ENCODE measurements at regions not wholly inside any gene's neighbourhood (a gene's known extent, or its start where the extent isn't known, plus 50 kb on each side); places are given as distances from the start of the nearest gene placed in this dataset.

- H3K27ac Mint-ChIP-seq = no peak overlapping the region
- ChIA-PET CTCF (interaction anchor here (0.7 to 1.7 kb wide), 2 partner anchors 8 to 121 kb away, joined by 3 read pairs; no protein-coding TSS in a partner anchor), POLR2A (no interaction called here)
- ATAC-seq = no peak
- H3K27me3 Mint-ChIP-seq (ENCODE audit: low read depth) = no peaks in the 10 kb centered on the region
- H3K4me1 Mint-ChIP-seq = peaks cover 5% of the 10 kb centered on the region
- no peaks in the 10 kb centered on the region for H3K36me3 Mint-ChIP-seq
- TF ChIP-seq MYBL2 (CRISPR knock-in tag; IDR thresholded peaks at IDR 0.05) (no peak), SOX15 (CRISPR knock-in tag; IDR thresholded peaks at IDR 0.05) (no peak), HMGA2 (CRISPR knock-in tag; IDR thresholded peaks at IDR 0.05) (no peak), STAT6 (CRISPR knock-in tag; conservative IDR thresholded peaks at IDR 0.05; ENCODE audit: low read depth) (no peak), RELA (CRISPR knock-in tag; IDR thresholded peaks at IDR 0.05; ENCODE audit: borderline replicate concordance) (no peak), ATF1 (CRISPR knock-in tag; IDR thresholded peaks at IDR 0.05) (no peak), TEAD4 (CRISPR knock-in tag; IDR thresholded peaks at IDR 0.05) (no peak), FOXK1 (CRISPR knock-in tag; IDR thresholded peaks at IDR 0.05) (no peak)
- no peak for DNase-seq (ENCODE audit: low spot score)
- H3K9me3 Mint-ChIP-seq = peaks cover 4% of the 10 kb centered on the region; the same call in 1 of the 2 replicates
- no peak overlapping the region for H3K4me3 Mint-ChIP-seq
Measured at GRCh38 chr13:111625526-111626315, 305.3 kb downstream of the TEX29 start.

DNA sequence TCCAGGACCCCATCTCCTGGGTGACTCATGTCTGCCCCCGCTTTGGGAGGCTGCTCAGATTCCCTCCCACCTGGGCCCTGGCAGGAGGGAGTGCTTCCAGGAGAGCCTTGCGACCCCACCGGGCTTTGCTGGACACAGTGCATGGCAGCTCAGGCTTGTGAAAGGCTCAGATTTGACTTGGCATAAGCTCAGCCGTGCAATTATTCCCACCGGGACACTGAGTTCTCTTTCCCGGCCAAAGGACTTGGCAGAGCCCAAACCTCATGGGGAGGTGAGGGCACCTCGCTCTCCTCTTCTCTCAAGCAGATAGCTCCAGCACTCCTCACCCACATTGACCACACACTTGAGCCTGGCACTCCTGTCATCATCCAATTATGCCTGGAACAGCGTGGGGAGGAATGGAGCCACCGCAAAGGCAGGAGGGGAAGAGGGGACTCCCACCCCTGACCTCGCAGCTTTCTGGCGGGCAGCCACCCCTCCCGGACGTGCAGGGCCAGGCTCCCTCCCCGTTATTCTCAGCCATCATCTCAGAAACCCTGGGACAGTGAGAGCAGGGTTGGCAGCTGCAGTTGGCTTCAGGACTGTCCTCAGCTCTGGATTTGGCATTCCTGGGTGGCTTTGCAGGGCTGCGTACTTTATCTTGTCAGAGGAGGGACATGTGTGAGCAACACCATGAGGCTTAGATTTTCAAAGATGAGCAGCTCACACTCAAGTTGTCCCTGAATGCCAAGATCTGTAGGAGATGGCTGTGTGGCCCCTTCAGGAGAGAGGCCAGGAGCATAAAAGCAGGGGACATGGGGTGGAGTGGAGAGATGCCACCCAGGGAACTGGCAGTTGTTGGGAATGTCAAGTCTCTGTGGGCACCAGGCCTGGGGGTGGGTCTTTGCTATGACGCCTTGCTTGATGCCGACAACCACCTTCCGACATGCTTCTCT, 306.2 kb downstream of the TEX29 start:
- Mint-ChIP-seq H3K4me1 (peaks cover 5% of the 10 kb centered on the region), H3K27me3 (ENCODE audit: low read depth) (no peaks in the 10 kb centered on the region), H3K9me3 (peaks cover 4% of the 10 kb centered on the region; the same call in 1 of the 2 replicates), H3K27ac (no peak overlapping the region), H3K4me3 (no peak overlapping the region), H3K36me3 (no peaks in the 10 kb centered on the region)
- no peak for TF ChIP-seq ZMAT4 (CRISPR knock-in tag; IDR thresholded peaks at IDR 0.05)
- no peak for TF ChIP-seq IRF2 (CRISPR knock-in tag; IDR thresholded peaks at IDR 0.05; ENCODE audit: borderline replicate concordance, low read depth)
- TF ChIP-seq AR (CRISPR knock-in tag; IDR thresholded peaks at IDR 0.05) = no peak
- TF ChIP-seq NFYB (CRISPR knock-in tag; conservative IDR thresholded peaks at IDR 0.05; ENCODE audit: low read depth) = no peak
- no peak for TF ChIP-seq ZNF416 (CRISPR knock-in tag; IDR thresholded peaks at IDR 0.05)
- no peak for TF ChIP-seq STAT6 (CRISPR knock-in tag; conservative IDR thresholded peaks at IDR 0.05; ENCODE audit: low read depth)
- no peak for TF ChIP-seq ATF1 (CRISPR knock-in tag; IDR thresholded peaks at IDR 0.05)
- no peak for TF ChIP-seq ZNF425 (CRISPR knock-in tag; conservative IDR thresholded peaks at IDR 0.05)
- TF ChIP-seq TCF7 (CRISPR knock-in tag; IDR thresholded peaks at IDR 0.05; ENCODE audit: low read depth) = no peak
- DNase-seq (ENCODE audit: low spot score) (no peak), ATAC-seq (no peak)
- ChIA-PET POLR2A (no interaction called here), CTCF (no interaction called here)

Measured in WTC11 (cell line).